ENCODE measurements at regions not wholly inside any gene's neighbourhood (a gene's known extent, or its start where the extent isn't known, plus 50 kb on each side); places are given as distances from the start of the nearest gene placed in this dataset.
"Not testable (repeated sequence)": the region's sequence is repeated elsewhere in the genome, so short reads cannot be mapped to it uniquely, and the experiment has no call there.

DNA sequence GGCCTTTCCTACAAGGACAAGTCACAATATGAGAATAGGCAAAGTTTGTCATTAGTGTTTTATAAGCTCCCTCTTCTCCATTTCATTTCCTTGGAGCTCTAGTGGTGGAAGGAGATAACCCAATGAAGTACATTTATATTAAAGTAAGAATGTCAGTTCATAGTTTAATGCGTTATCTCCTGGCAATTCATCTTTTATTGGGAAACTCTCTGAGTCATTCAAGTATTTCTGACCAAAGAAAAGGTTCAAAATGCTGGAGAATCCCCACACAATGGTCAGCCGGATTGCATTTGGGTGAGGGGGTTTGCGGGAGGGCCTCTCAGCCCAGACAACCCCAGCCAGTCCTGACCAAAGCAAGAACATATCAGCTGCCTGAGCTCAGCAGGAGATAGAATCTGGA, 321.5 kb upstream of the NRP1 start:
- no peak for DNase-seq

DNA sequence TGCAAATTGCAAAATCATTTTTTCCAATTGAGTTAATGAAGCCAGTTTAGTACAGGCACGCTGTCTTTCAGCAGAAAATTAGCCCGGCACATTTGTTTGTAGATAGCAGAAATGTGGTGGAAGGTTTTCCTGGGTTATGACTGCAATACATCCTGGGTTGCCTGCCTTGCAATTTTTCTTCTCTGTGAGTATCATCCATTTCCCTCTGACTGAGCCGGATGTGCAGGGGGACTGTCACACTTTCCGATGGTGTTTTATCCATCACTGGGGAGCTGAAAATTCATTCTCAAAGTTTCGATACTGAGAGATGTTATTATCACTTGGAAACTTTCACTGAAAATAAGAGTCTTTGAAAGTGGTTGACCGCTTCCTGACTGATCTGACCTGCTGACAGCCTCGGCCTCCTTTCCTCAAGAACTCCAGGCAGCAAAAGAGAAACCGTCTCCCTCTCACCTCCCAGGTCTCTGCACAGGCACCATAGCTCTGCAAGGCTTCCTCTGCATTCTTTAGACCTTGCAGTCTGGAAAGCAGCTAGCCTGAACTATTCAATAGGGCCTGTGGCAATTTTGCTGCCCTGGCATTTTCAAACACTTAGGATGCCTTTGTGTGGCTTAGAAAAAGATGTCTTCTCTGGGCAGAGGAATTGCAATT, 320.8 kb upstream of the NRP1 start:
- DNase-seq, result no peak

DNA sequence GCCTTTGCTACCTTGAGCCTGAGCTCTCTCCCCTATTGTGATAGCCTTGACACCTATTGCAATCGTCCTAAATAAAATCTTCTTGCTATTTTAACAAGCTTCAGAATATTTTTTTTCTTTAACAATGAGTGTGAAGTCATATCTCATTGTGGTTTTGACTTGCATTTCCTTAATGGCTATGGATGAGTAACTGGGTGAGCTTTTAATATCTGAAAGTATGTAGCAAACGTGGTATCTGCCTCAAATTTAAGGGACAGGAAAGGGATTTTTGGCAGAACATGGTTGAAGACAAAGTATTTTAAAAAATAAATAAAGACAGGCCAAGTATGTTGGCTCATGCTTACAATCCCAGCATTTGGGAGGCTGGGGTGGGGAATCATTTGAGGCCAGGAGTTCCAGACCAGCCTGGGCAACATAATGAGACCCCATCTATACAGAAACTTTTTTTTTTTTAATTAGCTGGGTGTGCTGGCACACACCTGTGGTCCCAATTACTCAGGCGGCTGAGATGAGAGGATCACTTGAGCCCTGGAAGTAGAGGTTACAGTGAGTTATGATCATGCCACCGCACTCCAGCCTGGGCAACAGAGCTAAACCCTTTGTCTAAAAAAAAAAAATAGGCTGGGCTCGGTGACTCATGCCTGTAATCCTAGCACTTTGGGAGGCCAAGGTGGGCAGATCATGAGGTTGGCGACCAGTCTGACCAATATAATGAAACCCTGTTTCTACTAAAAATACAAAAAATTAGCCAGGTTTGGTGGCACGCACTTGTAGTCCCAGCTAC, 319.3 kb upstream of the NRP1 start:
- no peak for DNase-seq

DNA sequence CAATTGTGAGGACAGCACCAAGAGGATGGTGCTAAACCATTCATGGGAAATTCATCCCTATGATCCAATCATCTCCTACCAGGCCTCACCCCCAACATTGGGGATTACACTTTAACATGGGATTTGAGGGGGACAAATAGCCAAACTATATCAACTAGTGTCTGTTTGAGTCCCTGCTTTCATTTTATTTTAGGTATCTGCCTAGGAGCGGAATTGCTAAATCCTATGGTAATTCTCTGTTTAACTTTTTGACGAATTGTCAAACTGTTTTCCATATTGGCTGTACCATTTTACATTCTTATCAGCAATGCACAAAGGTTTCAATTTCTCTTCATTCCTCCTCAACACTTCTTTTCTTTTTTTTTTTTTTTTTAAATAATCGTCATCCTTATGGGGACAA, 318.4 kb upstream of the NRP1 start:
- no peak for DNase-seq

DNA sequence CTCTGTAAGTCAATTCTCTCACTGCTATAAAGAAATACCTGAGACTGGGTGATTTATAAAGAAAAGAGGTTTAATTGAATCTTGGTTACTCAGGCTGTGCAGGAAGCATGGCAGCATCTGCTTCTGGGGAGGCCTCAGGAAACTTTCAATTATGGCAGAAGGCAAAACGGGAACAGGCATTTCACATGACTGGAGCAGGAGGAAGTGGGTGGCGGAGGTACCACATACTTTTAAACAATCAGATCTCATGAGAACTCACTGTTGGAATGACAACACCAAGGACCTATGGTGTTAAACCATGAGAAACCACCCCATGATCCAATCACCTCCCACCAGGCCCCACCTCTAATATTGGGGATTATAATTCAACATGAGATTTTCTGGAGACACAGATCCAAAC, 315.7 kb upstream of the NRP1 start:
- not testable (repeated sequence) for DNase-seq

DNA sequence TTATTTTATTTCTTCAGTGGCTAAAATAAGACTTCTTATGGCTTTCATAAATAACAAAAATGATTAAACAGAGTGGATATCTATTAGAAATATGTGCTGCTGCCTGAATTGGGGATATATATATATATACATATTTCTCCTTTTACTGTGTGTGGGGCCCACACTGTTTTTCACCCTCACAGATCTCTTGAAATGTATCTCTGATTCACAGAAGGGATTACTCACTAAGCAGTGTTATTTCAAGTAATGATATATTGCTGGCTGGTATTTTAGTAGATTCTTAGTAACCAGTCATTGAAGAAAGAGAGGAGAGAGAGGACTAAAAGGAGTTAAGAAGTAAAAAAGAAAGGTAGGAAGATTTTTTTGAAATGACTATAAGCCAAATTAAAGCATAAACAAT, 308.6 kb upstream of the NRP1 start:
- DNase-seq, result no peak

DNA sequence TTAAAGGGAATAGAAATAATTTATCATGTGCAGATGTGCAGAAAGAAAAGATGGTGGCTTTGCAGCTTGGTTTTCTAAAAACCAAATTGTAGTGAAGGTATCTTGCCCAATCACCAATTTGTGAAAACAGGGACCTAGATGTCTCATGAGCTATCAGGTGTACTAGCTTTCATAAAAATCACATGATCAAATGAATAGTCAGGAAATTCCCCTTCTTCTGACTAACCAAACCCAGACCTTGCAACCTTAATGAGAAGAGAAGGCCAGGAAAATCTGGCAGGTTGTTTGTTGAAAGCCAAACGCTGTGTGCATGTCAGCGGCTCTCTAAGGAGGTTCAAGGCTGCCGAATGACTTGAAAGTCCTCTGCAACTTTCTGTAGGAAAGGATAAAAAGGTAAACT, 304.4 kb upstream of the NRP1 start:
- DNase-seq, result no peak

DNA sequence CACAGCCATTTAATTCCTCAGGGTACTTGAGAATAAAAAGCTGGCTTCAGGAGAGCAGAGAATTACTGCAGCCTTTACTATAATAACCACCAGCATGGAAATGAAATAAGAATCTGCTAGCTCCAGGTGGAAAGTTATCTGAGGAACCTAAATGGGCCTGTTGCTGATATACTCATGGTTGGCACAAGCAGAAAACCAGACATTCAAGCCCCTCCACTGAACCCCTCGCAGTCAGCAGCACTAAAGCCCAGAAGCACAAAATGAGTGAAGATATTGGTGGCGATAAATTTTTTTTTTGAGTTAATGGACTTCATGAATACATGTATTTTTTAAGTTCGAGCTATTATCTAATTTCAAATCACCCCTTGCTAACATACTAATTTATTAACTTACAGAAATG, 303.9 kb upstream of the NRP1 start:
- no peak for DNase-seq

DNA sequence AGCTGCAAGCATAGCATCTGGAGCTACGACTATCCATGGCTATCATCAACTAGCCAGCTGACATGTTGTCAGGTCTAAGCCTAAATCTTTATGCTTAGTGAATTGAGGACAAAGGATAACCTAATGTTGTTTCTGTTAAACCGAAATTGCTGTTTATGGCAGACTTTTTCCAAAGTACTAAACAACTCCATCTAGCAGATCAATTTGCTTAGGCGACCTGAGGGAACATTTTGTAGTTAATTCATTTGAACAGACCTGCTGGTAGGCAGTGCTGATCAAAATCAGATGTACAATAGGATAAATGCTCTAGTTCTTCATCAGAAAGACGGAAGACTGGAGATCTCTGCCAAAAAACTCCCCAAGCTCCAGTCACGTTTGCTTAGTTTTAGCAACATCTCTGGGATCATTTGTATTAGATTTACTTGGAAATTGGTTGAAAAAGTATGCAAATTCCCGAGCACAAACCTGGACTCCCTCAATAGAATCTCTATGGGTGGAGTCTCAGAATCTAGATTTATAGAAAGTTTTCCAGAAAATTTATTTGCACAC, 301.6 kb upstream of the NRP1 start:
- no peak for DNase-seq

DNA sequence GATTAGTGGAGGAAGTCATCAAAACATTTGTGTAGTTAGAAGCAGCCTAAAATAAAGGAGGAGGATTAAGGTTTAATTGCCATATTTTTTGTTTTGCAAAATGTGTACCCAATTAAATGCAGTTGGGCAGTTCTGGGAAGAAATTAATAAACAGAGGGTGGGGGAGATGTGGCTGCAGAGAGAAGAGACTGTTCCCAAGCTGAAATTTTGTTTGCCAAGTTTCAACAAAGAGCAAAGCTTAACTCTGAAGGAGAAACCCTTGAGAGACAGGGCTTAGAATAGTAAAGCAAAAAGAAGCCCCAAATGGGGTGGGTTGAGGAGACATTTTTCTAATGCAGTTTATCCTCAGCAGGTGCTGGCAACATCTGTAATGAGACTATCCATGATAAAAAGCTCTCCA, 298.0 kb upstream of the NRP1 start:
- no peak for DNase-seq

DNA sequence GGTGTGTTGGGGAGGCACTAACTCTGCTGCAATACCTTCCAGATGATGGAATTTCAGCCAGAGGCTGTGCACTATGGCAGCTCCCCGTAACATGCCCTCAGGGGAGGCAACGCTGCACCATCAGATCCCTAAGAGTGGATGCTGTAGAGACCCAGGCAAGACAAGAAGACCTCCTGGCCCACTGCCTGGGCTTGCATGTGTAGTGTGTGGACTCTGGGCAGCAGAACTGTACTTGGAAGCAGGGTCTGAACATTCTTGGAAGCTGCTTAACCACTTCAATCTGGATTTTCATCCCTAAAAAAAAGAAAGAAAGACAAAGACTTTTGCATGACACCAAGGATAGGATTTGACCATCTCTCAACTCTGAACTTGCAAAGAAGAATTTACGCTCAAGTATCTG, 297.5 kb upstream of the NRP1 start:
- DNase-seq, result no peak

DNA sequence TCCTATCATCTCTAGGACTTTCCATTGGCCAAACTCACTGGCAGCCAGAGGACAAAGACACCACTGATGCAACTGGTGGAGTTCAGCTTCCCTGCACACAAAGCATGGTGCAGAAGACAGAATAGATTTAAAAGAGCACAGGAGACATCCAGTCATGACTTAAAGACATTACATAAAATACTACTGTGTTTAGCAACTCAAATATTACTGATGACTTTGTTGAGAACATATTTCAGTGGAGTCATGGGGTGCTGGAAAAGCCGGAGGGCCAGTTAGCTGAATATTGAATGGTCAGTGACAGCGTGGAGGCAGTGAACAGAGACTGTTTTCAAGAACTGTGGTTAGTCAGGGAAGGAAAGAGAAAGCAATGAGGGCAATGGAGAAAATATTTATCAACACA, 296.3 kb upstream of the NRP1 start:
- DNase-seq, result no peak

DNA sequence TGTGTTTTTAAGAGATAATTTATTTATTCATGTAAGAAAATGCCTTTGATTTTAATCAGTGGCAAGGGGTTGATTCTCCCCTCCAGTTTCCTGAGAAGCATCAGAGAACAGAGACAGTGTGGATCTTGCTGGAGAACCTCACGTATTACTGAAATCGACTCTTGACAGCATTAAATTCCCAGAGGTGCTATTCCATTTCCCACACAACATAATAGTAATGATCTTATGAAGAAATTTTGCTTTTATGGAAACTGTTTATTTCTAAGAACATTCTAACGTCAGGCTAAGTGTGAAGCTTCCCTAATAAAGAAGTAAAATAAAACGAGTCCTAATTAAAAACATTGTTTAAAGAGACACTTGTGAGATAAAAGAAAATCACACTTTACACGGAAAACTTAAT, 293.1 kb upstream of the NRP1 start:
- DNase-seq, result no peak

DNA sequence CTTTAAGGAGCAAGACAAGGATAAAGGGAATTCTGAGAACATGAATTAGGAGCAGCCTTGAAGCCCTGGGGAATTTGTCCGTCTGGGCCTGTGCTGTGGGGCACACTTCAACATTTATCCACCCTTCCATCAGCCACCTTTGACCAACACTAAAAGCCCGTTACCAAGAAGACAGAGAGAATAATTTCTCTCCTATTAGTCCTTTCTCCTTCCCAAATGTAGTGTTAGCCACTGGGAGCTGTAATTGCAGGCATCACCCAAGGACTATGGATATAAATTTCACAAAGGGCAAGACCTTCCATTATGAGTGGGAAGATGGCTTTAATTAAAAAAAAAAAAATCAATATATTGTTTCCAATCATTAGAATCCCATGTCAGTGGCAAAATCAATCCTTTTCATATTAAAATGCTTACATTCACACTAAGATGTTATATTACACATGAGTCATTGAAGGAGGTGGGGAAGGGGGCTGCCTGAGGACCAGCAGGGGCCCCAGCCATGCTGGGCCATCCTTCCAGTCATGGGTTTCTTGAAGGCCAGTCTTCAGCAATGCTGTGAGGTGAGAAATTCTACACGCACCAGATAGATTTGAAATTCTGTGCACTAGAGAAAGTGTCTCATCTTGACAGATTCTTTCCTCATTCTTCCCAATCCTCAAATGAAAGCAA, 292.5 kb upstream of the NRP1 start:
- no peak for DNase-seq

DNA sequence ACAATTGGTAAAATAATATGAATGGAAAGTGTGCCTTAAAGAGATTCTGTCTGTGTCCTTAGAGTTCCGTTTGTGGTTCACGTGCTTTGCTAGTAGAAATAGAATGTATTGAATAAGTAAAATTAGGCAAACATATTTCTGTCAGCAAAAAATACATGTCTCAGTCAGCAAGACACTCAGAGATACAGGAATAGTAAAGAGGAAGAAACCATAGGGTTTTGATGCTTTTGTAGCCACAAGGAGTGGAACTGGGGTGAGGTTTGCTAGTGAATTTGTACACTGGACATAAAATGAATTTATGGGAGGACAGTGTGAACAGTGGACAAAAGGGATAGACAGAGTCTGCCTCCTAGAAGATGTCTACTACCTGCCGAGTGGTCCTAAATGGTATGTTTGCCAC, 289.2 kb upstream of the NRP1 start:
- DNase-seq, result no peak

DNA sequence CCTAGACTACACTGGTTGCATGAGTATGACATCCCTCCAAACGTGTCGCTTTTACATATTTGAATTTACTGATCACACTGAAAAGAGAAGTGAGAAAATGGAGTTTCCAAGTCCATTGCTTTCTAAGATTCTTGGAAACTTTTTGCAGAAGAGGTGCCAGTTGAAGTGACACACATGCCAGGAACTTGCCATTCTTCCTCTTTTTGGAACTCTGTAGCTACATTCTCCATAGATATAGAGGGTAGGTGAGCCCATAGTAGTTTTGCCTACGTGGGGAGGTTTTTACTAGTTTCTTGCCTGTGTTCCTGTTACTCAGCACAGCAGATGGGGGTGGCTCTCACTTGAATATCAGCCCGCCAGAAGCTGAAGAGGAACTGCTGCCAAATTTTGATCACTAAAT, 286.6 kb upstream of the NRP1 start:
- DNase-seq, result peak in 1 of 14 donors; percentile 2

DNA sequence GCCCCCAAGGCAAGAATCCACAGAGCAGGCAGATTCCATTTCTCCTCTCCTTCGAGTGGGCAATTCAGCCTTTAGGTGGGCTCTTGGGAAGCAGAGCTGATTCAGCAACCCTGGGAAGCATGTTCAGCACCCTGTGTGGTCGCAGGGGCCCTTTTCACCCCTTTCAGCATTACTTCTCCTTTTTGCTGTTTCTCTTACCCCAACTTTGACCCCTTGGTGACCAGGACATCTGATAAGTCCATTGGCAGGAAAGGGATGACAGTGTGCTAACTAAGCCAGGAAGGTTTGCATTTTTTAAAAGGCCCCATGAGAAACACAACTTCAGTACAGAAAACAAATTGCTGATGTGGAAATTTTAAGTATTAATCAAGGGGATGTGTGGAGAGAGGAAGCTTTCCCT, 283.7 kb upstream of the NRP1 start:
- no peak for DNase-seq

DNA sequence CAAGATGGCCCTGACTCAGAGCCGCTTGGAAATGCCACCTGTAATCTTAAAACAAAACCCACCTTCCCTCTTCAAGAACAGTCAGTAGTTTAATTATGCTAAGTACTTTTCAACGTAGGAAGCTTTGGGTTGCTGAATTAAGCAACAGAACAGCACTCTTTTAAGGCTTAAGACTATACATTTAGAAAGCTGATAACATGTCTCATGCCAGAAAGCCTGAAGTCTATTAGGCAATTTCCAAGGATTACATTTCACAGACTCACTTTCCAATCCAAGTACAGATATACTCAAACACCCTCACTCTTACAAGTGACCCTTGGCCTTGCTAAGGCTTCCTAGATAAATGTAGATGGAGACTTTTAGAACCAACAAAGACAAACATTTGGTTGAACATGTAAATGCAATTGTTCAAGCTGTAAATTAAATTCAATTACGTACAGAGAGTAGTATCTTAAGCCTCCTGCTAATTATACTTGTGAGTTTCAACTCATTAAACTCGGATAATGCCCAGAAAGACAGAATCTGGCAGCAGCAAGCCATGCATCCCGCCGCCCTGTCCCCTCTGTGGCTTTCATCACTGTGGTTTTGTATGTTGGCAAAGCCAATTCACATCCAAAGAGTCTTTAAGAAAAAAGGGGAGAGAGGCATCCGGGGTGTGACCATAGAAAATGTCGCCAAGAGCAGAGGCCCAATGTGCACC, 283.1 kb upstream of the NRP1 start:
- no peak for DNase-seq

DNA sequence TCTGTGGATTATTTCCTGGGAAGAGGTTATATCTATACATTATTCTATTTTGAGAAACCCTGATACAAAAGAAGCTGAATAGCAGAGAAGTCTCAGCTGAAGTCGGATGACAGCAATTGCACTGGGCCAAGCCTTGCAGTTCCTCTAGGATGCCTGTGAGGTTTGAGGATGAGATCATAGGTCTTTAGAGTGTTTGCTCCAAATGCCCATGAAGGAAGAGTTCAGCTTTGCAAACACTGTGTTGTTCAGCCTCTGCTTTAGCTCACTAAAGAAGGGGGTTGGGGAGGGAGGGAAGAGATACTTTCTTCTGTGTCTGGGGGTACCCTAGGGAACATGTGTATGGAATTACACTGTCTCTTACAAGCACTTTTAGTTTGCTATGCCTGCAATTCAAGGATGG, 282.5 kb upstream of the NRP1 start:
- DNase-seq, result no peak

DNA sequence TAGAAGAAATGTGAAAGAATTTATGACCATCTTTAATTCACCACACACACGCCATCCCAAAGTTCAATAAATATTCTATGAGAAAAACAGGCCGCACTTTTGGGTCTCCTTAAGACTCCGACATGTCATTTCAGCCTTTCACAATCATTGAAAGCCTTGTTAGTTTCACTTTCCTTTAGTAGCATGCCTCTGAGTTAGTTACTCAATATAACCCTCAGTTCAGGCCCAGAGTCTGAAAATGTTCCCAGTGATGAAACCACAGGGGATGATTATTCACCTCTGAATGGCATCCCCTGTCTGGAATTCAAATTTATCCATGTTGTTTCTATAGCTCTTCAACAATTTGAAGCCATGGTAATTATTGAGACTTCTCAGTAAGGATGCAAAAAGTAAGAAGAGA, 278.1 kb upstream of the NRP1 start:
- DNase-seq, result no peak

DNA sequence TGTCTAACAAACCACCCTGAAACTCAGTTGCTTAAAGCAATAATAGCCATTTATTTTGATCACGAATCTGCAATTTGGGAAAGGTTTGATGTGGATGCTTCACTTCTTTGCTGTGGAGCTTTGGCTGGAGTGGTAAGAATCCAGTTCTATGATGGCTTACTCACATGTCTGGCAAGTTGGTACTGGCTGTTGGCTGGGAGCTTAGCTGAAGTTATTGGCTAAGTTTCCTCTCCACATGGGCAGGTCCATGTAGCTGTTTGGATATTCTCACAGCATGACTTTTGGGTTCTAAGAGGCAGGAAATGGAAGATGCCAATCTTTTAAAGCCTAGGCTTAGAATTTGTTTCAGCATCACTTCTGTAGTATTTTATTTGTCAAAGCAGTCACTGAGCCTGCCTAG, 277.6 kb upstream of the NRP1 start:
- DNase-seq, result no peak

DNA sequence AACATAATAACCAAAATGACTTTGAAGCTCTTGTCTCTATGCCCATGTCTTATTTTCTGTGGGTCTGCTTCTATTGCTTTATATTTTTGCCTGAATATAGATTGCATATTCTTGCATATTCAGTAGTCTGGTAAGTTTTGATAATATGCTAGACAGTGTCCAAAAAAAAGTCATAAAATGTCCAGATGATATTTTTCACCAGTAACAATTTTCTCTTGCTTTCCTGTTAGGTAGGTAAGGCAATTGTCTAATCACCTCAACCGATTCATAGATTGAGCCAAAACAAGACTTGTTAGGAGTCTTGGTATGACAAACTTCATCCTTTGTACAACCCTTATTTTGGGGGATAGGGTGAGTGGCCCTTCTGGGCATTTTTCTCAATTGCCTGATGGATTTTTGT, 277.0 kb upstream of the NRP1 start:
- no peak for DNase-seq

DNA sequence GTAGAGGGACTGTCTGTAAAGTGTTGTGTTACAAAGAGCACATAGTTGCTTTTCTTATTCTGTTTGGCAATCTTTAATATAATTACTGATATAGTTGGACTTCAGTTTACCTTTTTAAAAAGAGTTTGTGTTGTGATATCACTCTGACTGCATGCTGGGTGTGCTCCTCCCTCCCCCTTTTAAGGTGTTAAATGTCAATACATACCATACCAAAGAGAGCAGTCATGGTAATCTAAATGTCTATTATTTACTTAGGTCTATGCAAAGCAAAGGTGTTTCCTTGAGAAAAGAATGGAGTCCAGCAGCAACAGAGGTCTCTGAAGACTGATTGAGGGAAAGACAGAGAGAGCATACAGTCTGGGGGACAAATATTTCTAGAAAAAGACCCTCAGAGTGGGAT, 275.1 kb upstream of the NRP1 start:
- DNase-seq, result no peak
